Activated T-cell treated with anti-CD3 and anti-CD28 coated beads, Interleukin-2, amount 50 U/mL, for 72 hours (primary cell): ENCODE measurements at regions not wholly inside any gene's neighbourhood (a gene's known extent, or its start where the extent isn't known, plus 50 kb on each side); places are given as distances from the start of the nearest gene placed in this dataset.

Experiments
- ATAC-seq, 2 donors: fragments of 150-1000 bp; cut with Tn5 transposase; replicated peaks in 1 of 2; 2 replicates each; pipeline ENCODE4 v1.10.0; 2021; ENCODE audit warnings: moderate library complexity in 2 of 2, mild to moderate bottlenecking in 1 of 2
- DNase-seq, 2 donors: peaks; one replicate each; pipeline ENCODE4 v3.0.0; 2021 to 2022; ENCODE audit warnings: mixed read lengths in 1 of 2
- H3K27ac Mint-ChIP-seq: one replicate; pipeline ENCODE4 v1.8.0; 2022; ENCODE audit warnings: mild to moderate bottlenecking, moderate library complexity, mixed read lengths
- H3K27me3 Mint-ChIP-seq: one replicate; pipeline ENCODE4 v1.8.0; 2022; ENCODE audit warnings: low read depth, mixed read lengths
- H3K36me3 Mint-ChIP-seq, 2 donors: one replicate each; pipeline ENCODE4 v1.8.0; 2022; ENCODE audit warnings: mixed read lengths in 2 of 2, mild to moderate bottlenecking in 1 of 2; ENCODE audit not compliant: insufficient read depth in 2 of 2
- H3K4me1 Mint-ChIP-seq: one replicate; pipeline ENCODE4 v1.8.0; 2022; ENCODE audit warnings: low read depth, mixed read lengths
- H3K4me3 Mint-ChIP-seq, 2 donors: one replicate each; pipeline ENCODE4 v1.8.0; 2022; ENCODE audit warnings: mild to moderate bottlenecking in 2 of 2, mixed read lengths in 2 of 2, moderate library complexity in 2 of 2
- H3K9me3 Mint-ChIP-seq, 2 donors: one replicate each; pipeline ENCODE4 v1.8.0; 2022; ENCODE audit warnings: mixed read lengths in 2 of 2

DNA sequence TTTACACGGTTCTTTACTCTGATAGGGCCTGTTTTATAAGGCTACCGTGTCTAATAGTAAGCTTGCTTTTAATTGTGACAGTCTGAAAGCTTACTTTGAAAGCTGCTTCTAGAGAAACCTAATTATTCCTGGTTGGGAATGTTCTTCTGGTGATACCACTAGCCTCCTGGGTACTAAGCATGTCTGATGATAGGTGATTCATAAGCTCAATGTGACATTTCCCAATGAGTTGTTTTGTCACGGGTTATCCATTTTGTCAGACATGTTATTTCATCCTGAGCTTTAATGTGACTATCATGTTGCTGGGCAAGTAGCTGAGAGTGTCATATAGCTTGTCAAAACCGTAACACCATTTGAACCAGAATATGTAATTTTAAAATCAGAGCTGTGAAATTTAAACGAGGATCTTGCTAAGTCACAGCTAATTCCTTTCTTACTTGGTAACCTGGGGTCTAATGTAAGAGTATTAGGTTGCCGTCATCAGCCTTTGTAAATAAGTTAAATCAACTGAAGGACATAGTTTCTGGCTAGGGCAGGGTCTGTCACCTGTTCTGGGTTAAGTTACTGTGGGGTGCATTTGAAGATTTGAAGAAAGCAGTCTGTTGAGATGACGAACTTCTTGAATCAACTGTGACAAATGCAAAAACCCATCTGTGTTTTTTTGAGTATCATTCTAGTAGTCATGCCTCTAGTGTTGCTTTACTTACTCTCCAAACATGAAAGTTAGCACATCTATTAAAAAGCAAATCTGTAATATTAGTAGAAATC is 529.2 kb downstream of the USP25 start:
- ATAC-seq: no peak
- no peaks in the 10 kb centered on the region for H3K27me3 Mint-ChIP-seq
- no peak for DNase-seq
- no peaks in the 10 kb centered on the region for H3K36me3 Mint-ChIP-seq
- H3K27ac Mint-ChIP-seq: no peak overlapping the region
- H3K4me3 Mint-ChIP-seq: no peak overlapping the region
- no peaks in the 10 kb centered on the region for H3K4me1 Mint-ChIP-seq
- H3K9me3 Mint-ChIP-seq: no peaks in the 10 kb centered on the region

DNA sequence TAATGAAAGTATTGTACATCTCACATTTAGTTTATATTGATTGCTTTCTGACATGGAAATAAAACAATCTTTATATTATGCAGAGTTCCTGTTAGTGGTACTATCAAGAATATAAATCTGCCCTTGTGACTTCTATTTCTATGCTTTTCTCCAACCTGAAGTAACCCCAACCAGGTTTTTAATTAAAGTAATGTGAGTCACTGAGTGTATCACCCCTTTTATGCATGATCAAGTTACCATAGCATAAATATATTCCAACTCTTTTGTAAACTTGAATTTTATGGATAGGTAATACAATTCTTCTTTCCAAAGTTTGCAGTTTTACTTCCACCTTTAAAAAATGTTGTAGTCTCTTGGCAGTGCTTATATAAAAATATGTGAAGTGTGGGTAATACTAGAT is 532.3 kb downstream of the USP25 start:
- H3K36me3 Mint-ChIP-seq: no peaks in the 10 kb centered on the region
- H3K27ac Mint-ChIP-seq: no peak overlapping the region
- H3K27me3 Mint-ChIP-seq: no peaks in the 10 kb centered on the region
- ATAC-seq: no peak
- no peaks in the 10 kb centered on the region for H3K9me3 Mint-ChIP-seq
- no peak for DNase-seq
- no peak overlapping the region for H3K4me3 Mint-ChIP-seq
- H3K4me1 Mint-ChIP-seq: no peaks in the 10 kb centered on the region

DNA sequence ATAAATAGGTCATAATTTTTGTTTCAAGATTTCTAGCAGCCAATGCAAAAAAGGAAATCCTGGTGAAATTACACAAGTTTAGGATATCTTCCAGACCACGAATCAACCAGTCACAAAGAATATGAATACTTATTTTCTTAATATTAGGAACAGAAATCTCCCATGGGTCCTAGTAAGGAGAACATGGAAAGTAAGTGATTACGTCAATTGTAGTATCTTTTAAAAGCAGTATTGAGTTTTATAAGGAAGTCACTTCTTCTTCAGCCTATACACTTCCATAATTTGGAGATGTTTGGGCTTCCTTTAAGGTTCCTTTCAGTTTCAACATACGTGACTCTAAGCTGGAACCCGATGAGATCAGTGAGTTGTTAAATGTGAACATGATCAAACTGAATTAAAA is 534.5 kb downstream of the USP25 start:
- no peak overlapping the region for H3K27ac Mint-ChIP-seq
- DNase-seq: no peak
- no peaks in the 10 kb centered on the region for H3K9me3 Mint-ChIP-seq
- ATAC-seq: no peak
- no peaks in the 10 kb centered on the region for H3K27me3 Mint-ChIP-seq
- no peak overlapping the region for H3K4me3 Mint-ChIP-seq
- no peaks in the 10 kb centered on the region for H3K36me3 Mint-ChIP-seq
- H3K4me1 Mint-ChIP-seq: no peaks in the 10 kb centered on the region

DNA sequence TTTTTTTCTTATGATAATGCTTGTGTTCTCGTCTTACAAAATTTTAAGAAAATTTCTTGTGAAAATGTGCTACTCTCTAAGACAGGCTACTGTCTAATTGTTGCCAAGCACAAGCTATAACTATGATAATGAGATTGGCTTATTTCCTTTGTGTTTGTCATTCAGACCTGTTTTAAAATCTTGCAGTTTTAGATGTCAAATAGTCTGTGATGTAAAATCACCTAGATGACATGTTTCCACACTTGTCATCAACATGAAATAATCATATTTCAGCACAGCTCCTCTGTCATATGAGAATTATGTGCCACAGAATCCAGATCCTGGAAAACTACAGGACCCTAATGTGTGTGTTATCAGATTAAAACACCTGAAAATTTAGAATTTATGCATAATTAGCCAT is 539.7 kb downstream of the USP25 start:
- Mint-ChIP-seq H3K9me3 (no peaks in the 10 kb centered on the region), H3K4me3 (no peak overlapping the region), H3K36me3 (no peaks in the 10 kb centered on the region), H3K4me1 (no peaks in the 10 kb centered on the region), H3K27ac (no peak overlapping the region), H3K27me3 (no peaks in the 10 kb centered on the region)
- ATAC-seq (no peak), DNase-seq (no peak)

DNA sequence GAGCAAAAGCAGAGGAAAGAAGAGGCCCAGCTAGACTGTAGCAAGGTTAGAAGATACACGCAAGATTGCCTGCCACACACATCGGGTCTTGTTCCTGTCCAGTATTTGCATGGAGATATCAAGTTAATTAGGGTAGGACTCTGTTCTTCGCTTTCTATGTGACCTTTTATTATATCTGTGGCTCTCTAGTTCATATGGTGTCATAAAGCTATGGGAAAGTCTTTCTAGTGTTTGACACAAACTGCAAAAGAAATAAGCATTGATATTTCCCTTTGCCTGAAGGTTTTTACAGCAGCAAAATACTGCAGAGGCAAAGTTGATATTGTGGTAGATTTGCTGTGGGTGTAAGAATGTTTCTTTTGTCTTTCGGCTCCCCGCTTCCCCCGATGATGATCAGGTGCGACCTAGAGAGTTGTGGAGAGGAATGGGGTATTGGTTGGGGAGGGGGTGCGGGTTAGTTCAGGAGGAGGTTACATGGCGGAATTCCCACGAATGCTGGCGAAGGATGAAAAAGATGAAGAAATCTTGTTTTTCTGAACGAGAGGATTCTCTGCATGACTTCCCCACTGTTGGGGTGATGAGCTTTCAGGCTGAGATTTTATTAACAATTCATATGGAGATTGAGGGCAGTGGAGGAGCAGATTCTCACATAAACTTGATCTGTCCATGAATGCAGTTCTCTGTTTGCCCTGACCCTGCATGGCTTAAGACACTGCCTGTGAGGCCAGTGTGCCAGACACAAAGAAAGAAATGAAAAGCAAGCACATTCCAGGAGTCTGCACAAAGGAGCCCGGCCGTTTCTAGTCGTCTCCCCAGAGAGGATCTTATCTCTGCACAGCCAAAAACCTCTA is 550.2 kb downstream of the USP25 start:
- Mint-ChIP-seq H3K9me3 (no peaks in the 10 kb centered on the region), H3K36me3 (no peaks in the 10 kb centered on the region), H3K4me3 (no peak overlapping the region), H3K4me1 (no peaks in the 10 kb centered on the region), H3K27me3 (no peaks in the 10 kb centered on the region), H3K27ac (no peak overlapping the region)
- DNase-seq (no peak), ATAC-seq (no peak)

DNA sequence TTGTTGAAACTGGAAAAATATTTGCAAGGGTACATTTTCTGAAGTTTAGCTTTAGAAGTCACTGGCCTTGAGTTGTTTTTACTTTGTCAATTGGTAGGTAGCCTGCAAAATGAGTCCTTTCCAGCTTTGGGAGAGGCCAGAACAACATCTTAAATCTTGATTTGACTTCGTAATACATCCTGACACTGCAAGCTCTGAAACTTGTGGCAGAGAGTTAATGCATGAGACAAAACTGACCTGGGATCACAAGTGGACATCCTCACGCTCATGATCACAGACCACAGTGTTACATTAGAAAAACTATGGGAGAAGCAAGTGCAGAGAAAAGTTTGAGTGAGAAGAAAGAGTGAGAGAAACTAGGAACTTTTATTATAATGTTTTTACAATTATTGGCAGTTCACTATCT is 550.9 kb downstream of the USP25 start:
- ATAC-seq (no peak), DNase-seq (no peak)
- H3K27me3 Mint-ChIP-seq: no peaks in the 10 kb centered on the region
- H3K27ac Mint-ChIP-seq: no peak overlapping the region
- H3K36me3 Mint-ChIP-seq: no peaks in the 10 kb centered on the region
- H3K9me3 Mint-ChIP-seq: no peaks in the 10 kb centered on the region
- H3K4me3 Mint-ChIP-seq: no peak overlapping the region
- no peaks in the 10 kb centered on the region for H3K4me1 Mint-ChIP-seq

DNA sequence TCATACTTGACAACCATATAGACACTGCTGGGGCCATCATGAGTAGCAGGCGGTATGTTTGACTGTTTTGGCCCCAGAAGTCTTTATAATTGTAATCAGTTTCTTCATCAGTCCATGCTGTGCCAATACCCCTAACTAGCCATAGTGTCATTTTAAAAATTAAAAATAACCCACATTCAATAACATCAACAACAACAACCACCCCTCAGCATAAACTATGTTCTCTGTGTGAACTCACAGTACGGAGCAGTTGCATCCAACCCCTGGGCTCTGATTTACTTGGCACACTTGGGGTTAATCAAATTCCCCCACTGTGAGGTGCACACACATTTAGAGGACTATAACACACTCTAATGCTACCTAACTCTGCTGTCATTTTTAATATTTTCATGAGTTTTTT is 553.7 kb downstream of the USP25 start:
- Mint-ChIP-seq H3K36me3 (no peaks in the 10 kb centered on the region), H3K4me3 (no peak overlapping the region), H3K4me1 (no peaks in the 10 kb centered on the region), H3K27me3 (no peaks in the 10 kb centered on the region), H3K27ac (no peak overlapping the region), H3K9me3 (no peaks in the 10 kb centered on the region)
- ATAC-seq (no peak), DNase-seq (no peak)

DNA sequence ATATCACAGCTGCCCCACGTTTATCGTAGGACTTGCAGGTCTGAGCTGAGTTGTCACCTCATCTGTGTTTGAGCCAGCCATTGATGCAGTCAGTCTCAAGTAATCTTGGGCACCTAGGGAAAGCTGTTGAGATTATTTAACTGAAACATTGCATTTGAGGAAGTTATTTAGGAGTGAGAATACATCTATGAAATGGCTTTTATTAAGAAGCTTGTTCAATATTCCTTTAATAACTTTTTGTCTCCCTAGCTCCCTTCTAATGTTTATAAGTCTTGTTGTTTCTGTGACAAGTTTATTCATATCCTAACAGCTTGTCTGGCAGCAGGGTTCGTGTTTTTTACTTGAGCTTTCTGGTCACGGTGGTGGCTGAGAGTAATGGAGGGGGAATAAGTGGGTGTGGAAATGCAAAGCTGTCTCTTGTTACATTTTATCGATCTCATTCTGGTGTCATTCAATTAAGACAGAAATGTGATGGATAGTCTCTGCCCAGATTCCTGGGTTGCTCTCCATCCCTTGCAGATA is 555.9 kb downstream of the USP25 start:
- Mint-ChIP-seq H3K27ac (no peak overlapping the region), H3K4me3 (no peak overlapping the region), H3K27me3 (no peaks in the 10 kb centered on the region), H3K9me3 (no peaks in the 10 kb centered on the region), H3K36me3 (no peaks in the 10 kb centered on the region), H3K4me1 (no peaks in the 10 kb centered on the region)
- DNase-seq: no peak
- ATAC-seq: no peak

DNA sequence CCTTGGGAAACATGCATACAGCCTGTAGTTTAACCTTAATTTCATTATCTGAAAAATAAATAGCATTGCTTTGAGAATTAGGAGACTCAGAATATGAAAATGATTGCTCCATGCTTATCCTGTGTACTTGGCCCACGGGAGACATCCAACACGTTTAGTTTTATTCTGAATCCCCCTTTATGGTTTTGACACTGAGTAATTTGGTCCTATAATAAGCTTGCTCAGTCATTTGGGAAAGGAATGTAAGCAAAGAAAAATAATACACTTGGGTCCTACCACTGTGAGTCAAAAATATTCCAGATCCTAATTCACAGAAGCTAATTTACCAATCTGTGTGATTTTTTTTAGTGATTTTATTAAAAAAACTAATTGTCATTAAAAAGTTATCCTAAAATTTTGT is 557.3 kb downstream of the USP25 start:
- H3K27ac Mint-ChIP-seq: no peak overlapping the region
- DNase-seq (no peak), ATAC-seq (no peak)
- no peaks in the 10 kb centered on the region for H3K36me3 Mint-ChIP-seq
- H3K4me3 Mint-ChIP-seq: no peak overlapping the region
- H3K27me3 Mint-ChIP-seq: no peaks in the 10 kb centered on the region
- no peaks in the 10 kb centered on the region for H3K4me1 Mint-ChIP-seq
- H3K9me3 Mint-ChIP-seq: no peaks in the 10 kb centered on the region

DNA sequence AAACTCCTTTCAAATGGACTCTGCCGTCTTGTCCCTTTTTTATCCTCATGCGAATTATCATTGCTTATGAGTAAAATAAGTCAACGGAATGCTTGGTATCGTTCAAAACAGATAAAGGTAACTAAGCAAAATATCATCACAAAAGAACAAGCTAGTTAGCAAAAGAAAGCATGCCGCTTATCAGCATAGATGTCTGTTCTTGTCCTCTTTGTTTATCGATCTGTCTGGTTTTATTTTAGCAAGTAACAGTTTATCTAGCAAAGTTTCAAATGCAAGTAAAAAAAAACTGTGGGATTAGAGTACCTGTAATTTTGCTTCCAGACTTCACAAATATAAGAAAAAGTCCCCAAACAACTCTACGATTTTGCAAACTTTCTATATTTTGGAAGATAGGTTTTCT is 561.5 kb downstream of the USP25 start:
- H3K27me3 Mint-ChIP-seq: no peaks in the 10 kb centered on the region
- ATAC-seq: no peak
- no peaks in the 10 kb centered on the region for H3K4me1 Mint-ChIP-seq
- H3K4me3 Mint-ChIP-seq: no peak overlapping the region
- no peak for DNase-seq
- H3K36me3 Mint-ChIP-seq: no peaks in the 10 kb centered on the region
- peaks cover 0 to 1% of the 10 kb centered on the region in 2 donors for H3K9me3 Mint-ChIP-seq
- no peak overlapping the region for H3K27ac Mint-ChIP-seq

DNA sequence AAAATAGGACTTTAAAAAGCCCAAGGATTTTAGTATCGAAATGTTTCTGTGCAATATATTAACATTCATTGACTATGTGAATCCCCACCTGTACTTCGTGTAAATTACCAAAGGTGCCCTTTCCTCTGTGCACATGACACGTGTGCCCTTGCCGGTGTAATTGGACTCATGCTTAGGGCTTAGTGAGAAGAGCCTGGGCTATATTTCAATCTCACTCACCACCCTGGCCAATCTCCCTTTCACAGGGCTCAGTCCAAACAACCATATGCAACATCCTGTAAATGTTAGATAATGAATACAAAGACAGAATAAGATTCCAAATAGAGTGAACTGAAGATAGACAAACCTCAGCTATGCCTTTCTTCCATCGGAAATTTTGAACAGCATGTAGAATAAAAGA is 564.3 kb downstream of the USP25 start:
- Mint-ChIP-seq H3K36me3 (no peaks in the 10 kb centered on the region), H3K27me3 (no peaks in the 10 kb centered on the region), H3K9me3 (peaks cover 0 to 4% of the 10 kb centered on the region in 2 donors), H3K4me3 (no peak overlapping the region), H3K4me1 (no peaks in the 10 kb centered on the region), H3K27ac (no peak overlapping the region)
- ATAC-seq (no peak), DNase-seq (no peak)

DNA sequence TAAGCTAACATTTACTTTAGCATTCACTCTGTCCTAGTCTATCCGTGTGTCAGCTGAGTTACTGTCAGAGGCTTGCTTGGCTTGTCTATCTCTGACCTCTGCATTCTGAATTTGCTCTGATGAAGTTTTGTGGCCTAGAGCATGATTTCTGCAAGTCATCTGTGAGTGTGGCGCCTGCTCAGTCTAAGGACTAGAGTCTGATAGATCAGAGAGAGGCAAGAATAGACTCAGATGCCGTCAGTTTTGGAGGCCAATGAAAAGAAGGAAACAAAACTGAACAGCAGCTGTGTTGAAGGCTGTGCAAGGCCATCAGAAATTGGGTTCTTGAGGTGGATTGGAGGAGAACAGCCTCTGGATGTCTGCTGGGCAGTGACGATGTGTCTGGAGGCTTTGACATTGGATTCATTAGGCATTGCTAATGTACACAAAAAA is 573.1 kb downstream of the USP25 start:
- Mint-ChIP-seq H3K27ac (no peak overlapping the region), H3K4me3 (no peak overlapping the region), H3K4me1 (no peaks in the 10 kb centered on the region), H3K27me3 (no peaks in the 10 kb centered on the region), H3K9me3 (no peaks in the 10 kb centered on the region), H3K36me3 (no peaks in the 10 kb centered on the region)
- ATAC-seq (no peak), DNase-seq (no peak)

DNA sequence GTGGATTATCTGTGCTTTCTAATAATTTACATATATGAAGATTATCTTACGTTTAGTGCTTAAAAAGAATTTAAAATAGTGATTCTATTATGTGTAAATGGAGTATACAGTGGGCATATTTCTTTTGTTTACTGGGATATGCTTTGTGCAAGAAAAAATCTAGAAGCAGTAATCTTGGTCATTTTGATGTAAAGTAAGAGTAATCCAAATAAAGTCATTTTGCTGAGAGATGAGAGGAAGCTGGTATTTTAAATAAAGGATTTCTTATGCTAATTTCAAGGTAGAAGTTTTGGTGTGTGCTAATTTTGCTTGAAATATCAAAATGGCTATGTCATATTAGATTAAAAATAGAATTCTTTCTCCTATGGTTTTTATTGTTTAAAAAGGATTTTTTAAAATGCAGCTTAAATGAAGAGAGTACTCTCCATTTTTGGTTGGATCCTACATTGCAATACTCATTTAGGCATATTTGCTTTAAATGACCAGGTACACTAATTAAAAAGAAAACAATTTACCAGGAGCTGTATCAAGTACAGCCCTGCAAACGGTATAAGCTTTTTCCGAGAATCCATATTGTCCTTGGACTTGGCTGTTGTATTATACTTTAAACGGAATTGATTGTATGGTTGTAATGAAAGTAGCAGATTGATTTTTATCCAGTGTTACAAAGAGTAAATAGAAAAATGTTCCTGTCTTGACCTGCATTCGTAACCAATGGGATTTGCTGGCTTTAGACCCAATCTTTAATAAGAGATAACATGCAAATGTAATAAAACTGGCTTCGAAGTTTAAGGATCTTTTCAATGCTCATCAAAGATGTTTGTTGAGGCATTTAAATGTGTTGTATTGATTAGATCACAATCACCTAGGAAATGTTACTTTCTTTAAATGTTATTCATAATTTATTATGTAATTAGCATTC is 574.7 kb downstream of the USP25 start:
- ATAC-seq (no peak), DNase-seq (no peak)
- Mint-ChIP-seq H3K9me3 (no peaks in the 10 kb centered on the region), H3K27ac (no peak overlapping the region), H3K4me3 (no peak overlapping the region), H3K4me1 (peaks cover 5% of the 10 kb centered on the region), H3K36me3 (no peaks in the 10 kb centered on the region), H3K27me3 (no peaks in the 10 kb centered on the region)
